Peyer's patch (tissue), 4 donors: ENCODE measurements at regions not wholly inside any gene's neighbourhood (a gene's known extent, or its start where the extent isn't known, plus 50 kb on each side); places are given as distances from the start of the nearest gene placed in this dataset.

ENCODE experiments used
- DNase-seq, 3 donors: peaks; one replicate each; pipeline ENCODE4 v3.0.0-alpha.2; 2017 to 2019
- H3K27ac ChIP-seq, 4 donors: fragments of 200-600 bp; sonication (generic); one replicate each; pipeline ENCODE4 v1.5.1; 2016 to 2019
- H3K27me3 ChIP-seq, 2 donors: fragments of 200-600 bp; sonication (generic); one replicate each; pipeline ENCODE4 v1.5.1; 2019
- H3K36me3 ChIP-seq, 3 donors: fragments of 200-600 bp; sonication (generic); one replicate each; pipeline ENCODE4 v1.5.1; 2016 to 2019
- H3K4me1 ChIP-seq, 4 donors: fragments of 200-600 bp; sonication (generic); one replicate each; pipeline ENCODE4 v1.5.1; 2016 to 2019
- H3K4me3 ChIP-seq, 4 donors: fragments of 200-600 bp; sonication (generic); 1 replicate in 3 of 4; 2 replicates in 1 of 4; pipeline ENCODE4 v1.5.1; 2016 to 2019; ENCODE audit warnings: mild to moderate bottlenecking in 1 of 4
- H3K9me3 ChIP-seq, 4 donors: fragments of 200-600 bp; sonication (generic); one replicate each; pipeline ENCODE4 v1.5.1; 2016 to 2019; ENCODE audit warnings: mild to moderate bottlenecking in 1 of 4
- CTCF ChIP-seq, 6 experiments: fragments of 450-650 bp in 4 of 6; fragments of 200-600 bp in 2 of 6; sonication (generic) in 1 of 6; IDR thresholded peaks; one replicate each; pipeline ENCODE4 v1.5.1; 2017 to 2019; ENCODE audit warnings: antibody characterized with exemption in 6 of 6, mild to moderate bottlenecking in 3 of 6, moderate library complexity in 1 of 6
- POLR2A ChIP-seq, 2 donors: fragments of 450-650 bp; IDR thresholded peaks; one replicate each; pipeline ENCODE4 v1.5.1; 2017; ENCODE audit warnings: antibody characterized with exemption in 2 of 2, mild to moderate bottlenecking in 2 of 2, moderate library complexity in 2 of 2

- Histone ChIP-seq H3K27ac (no peak overlapping the region), H3K4me1 (no peaks in the 10 kb centered on the region), H3K4me3 (no peak overlapping the region), H3K27me3 (no peaks in the 10 kb centered on the region), H3K9me3 (no peaks in the 10 kb centered on the region), H3K36me3 (no peaks in the 10 kb centered on the region)
- no peak for TF ChIP-seq CTCF (IDR thresholded peaks at IDR 0.05)
- TF ChIP-seq POLR2A (IDR thresholded peaks at IDR 0.05): no peak
- DNase-seq: no peak
Measured at GRCh38 chr15:29442532-29442931, 172.9 kb upstream of the NSMCE3 start.

- Histone ChIP-seq H3K27ac (no peak overlapping the region), H3K9me3 (no peaks in the 10 kb centered on the region), H3K4me1 (no peaks in the 10 kb centered on the region), H3K27me3 (no peaks in the 10 kb centered on the region), H3K36me3 (no peaks in the 10 kb centered on the region), H3K4me3 (no peak overlapping the region)
- no peak for TF ChIP-seq POLR2A (IDR thresholded peaks at IDR 0.05)
- no peak for TF ChIP-seq CTCF (IDR thresholded peaks at IDR 0.05)
- DNase-seq: no peak
Measured at GRCh38 chr15:29440541-29440940, 170.9 kb upstream of the NSMCE3 start.

GRCh38 chr15:29438703-29439055 lies 169.1 kb upstream of the NSMCE3 start:
- H3K27me3 ChIP-seq: no peaks in the 10 kb centered on the region
- H3K27ac ChIP-seq: no peak overlapping the region
- H3K4me1 ChIP-seq: no peaks in the 10 kb centered on the region
- no peak overlapping the region for H3K4me3 ChIP-seq
- H3K36me3 ChIP-seq: no peaks in the 10 kb centered on the region
- TF ChIP-seq POLR2A (IDR thresholded peaks at IDR 0.05) (no peak), CTCF (IDR thresholded peaks at IDR 0.05) (no peak)
- H3K9me3 ChIP-seq: no peaks in the 10 kb centered on the region
- DNase-seq: no peak

- TF ChIP-seq POLR2A (IDR thresholded peaks at IDR 0.05): no peak
- TF ChIP-seq CTCF (IDR thresholded peaks at IDR 0.05): no peak
- H3K36me3 ChIP-seq: no peaks in the 10 kb centered on the region
- H3K4me3 ChIP-seq: no peak overlapping the region
- H3K27ac ChIP-seq: no peak overlapping the region
- no peaks in the 10 kb centered on the region for H3K9me3 ChIP-seq
- no peaks in the 10 kb centered on the region for H3K4me1 ChIP-seq
- no peaks in the 10 kb centered on the region for H3K27me3 ChIP-seq
- DNase-seq: no peak
Measured at GRCh38 chr15:29437888-29438702, 168.5 kb upstream of the NSMCE3 start.

GRCh38 chr15:29435811-29436210 lies 166.2 kb upstream of the NSMCE3 start:
- no peak for DNase-seq
- TF ChIP-seq CTCF (IDR thresholded peaks at IDR 0.05) (no peak), POLR2A (IDR thresholded peaks at IDR 0.05) (no peak)
- Histone ChIP-seq H3K4me1 (no peaks in the 10 kb centered on the region), H3K36me3 (no peaks in the 10 kb centered on the region), H3K27ac (no peak overlapping the region), H3K27me3 (no peaks in the 10 kb centered on the region), H3K9me3 (no peaks in the 10 kb centered on the region), H3K4me3 (no peak overlapping the region)
